HepG2 (cell line): ENCODE measurements at regions not wholly inside any gene's neighbourhood (a gene's known extent, or its start where the extent isn't known, plus 50 kb on each side); places are given as distances from the start of the nearest gene placed in this dataset.

Source experiments
- ATAC-seq: fragments of 200-7000 bp; cut with Tn5 transposase; 3 replicates; pipeline ENCODE4 v1.9.1; 2020; ENCODE audit warnings: mild to moderate bottlenecking, moderate library complexity
- BruUV-seq: library from RNA; stranded (reverse); fragments of 400-500 nt; replicated peaks from 2 replicates; lab custom pipeline; 2021; lab: Mats Ljungman, UMichigan
- CTCF ChIA-PET: fragments of 300-600 bp; formaldehyde crosslinking; extraction: SDS; loops from one replicate; lab custom pipeline; 2021; ENCODE audit warnings: low total read pairs, inconsistent platforms, low intra/inter-chr PET ratio; lab: Yijun Ruan, JAX
- POLR2A ChIA-PET: fragments of 350-600 bp; sonication (Branson Sonifier 250); formaldehyde crosslinking; loops from one replicate; lab custom pipeline; 2020; ENCODE audit warnings: antibody characterized with exemption, inconsistent platforms; lab: Yijun Ruan, JAX
- DNase-seq: peaks from one replicate; pipeline ENCODE4 v3.0.0-alpha.2; 2015; ENCODE audit warnings: low spot score
- FAIRE-seq: peaks from 3 replicates; lab custom pipeline; 2011; peaks lifted over from hg19 to GRCh38; lab: Jason Lieb, UNC
- H2AFZ ChIP-seq: one replicate; pipeline ENCODE4 v1.6.1; 2011; ENCODE audit warnings: low read length, inconsistent platforms
- H3K27ac ChIP-seq: fragments of 300-600 bp; 3 replicates; pipeline ENCODE4 v1.8.0; 2011; ENCODE audit warnings: mixed run types, mild to moderate bottlenecking, mixed read lengths, low read length, inconsistent platforms; ENCODE audit not compliant: insufficient read depth; ENCODE audit errors: extremely low read length
- H3K27me3 ChIP-seq, 2 experiments: fragments of 200-600 bp in 1 of 2; 2 replicates in 1 of 2; 3 replicates in 1 of 2; pipeline versions ENCODE4 v1.6.0 to v1.8.0; 2011; ENCODE audit warnings: low read length in 2 of 2, mild to moderate bottlenecking in 2 of 2, moderate library complexity in 2 of 2, inconsistent platforms in 1 of 2; ENCODE audit not compliant: insufficient read depth in 2 of 2, control insufficient read depth in 1 of 2
- H3K36me3 ChIP-seq, 2 experiments: fragments of 200-600 bp in 1 of 2; replicated peaks in 1 of 2; 2 replicates in 1 of 2; 3 replicates in 1 of 2; pipeline versions ENCODE4 v1.5.1 to v1.8.0; 2011; ENCODE audit warnings: low read length in 2 of 2, inconsistent platforms in 1 of 2; ENCODE audit not compliant: insufficient read depth in 2 of 2, control insufficient read depth in 1 of 2
- H3K4me1 ChIP-seq: 2 replicates; pipeline ENCODE4 v1.5.1; 2012; ENCODE audit warnings: low read length, inconsistent platforms; ENCODE audit not compliant: insufficient read depth
- H3K4me2 ChIP-seq: 2 replicates; pipeline ENCODE4 v1.6.0; 2011; ENCODE audit warnings: low read depth, low read length, inconsistent platforms
- H3K4me3 ChIP-seq, 3 experiments: fragments of 200-600 bp in 1 of 3; sonication (generic), shearing (Covaris generic) in 1 of 3; replicated peaks in 1 of 3; 2 replicates each; pipeline ENCODE4 v1.5.1; 2011 to 2016; ENCODE audit warnings: low read length in 3 of 3, inconsistent platforms in 2 of 3, low read depth in 2 of 3, mild to moderate bottlenecking in 2 of 3, control low read depth in 1 of 3, mixed read lengths in 1 of 3; ENCODE audit not compliant: insufficient read depth in 1 of 3
- H3K79me2 ChIP-seq: one replicate; pipeline ENCODE4 v1.6.1; 2011; ENCODE audit warnings: low read length, inconsistent platforms; ENCODE audit not compliant: insufficient read depth
- H3K9ac ChIP-seq: 2 replicates; pipeline ENCODE4 v1.6.0; 2011; ENCODE audit warnings: mild to moderate bottlenecking, low read depth, low read length, inconsistent platforms; ENCODE audit not compliant: insufficient read depth
- H3K9me3 ChIP-seq: 2 replicates; pipeline ENCODE4 v1.5.1; 2012; ENCODE audit warnings: mild to moderate bottlenecking, low read length
- H4K20me1 ChIP-seq: 2 replicates; pipeline ENCODE4 v1.6.0; 2011; ENCODE audit warnings: inconsistent platforms, mild to moderate bottlenecking, low read length, moderate library complexity; ENCODE audit not compliant: insufficient read depth
- CEBPB ChIP-seq: IDR thresholded peaks from 2 replicates; pipeline ENCODE4 v1.6.1; 2011; ENCODE audit warnings: low read depth, low read length, improper control_type of control experiment, borderline replicate concordance
- FOXO4 ChIP-seq: sonication (generic); formaldehyde crosslinking; conservative IDR thresholded peaks from 2 replicates; pipeline ENCODE4 v1.8.1; 2023; ENCODE audit warnings: missing genetic modification reagents
- PHF21A ChIP-seq: sonication (generic); formaldehyde crosslinking; IDR thresholded peaks from 2 replicates; pipeline ENCODE4 v1.5.0; 2020; ENCODE audit warnings: mild to moderate bottlenecking, missing genetic modification reagents
- SRSF9 ChIP-seq: fragments of 200-400 bp; formaldehyde crosslinking; IDR thresholded peaks from 2 replicates; pipeline ENCODE4 v1.6.1; 2018; ENCODE audit warnings: borderline replicate concordance, mild to moderate bottlenecking, low read depth, low read length; ENCODE audit not compliant: insufficient read depth, poor library complexity, severe bottlenecking
- ZBTB10 ChIP-seq: sonication (generic); formaldehyde crosslinking; IDR thresholded peaks from 2 replicates; pipeline ENCODE4 v1.4.0; 2020; ENCODE audit warnings: missing genetic modification reagents, borderline replicate concordance
- ZFAT ChIP-seq: sonication (generic); formaldehyde crosslinking; conservative IDR thresholded peaks from 2 replicates; pipeline ENCODE4 v1.8.1; 2023; ENCODE audit warnings: missing genetic modification reagents, inconsistent platforms
- ZNF263 ChIP-seq: sonication (generic); formaldehyde crosslinking; IDR thresholded peaks from 2 replicates; pipeline ENCODE4 v1.4.0; 2020; ENCODE audit warnings: missing genetic modification reagents
- WGBS: methylation state at CpG from one replicate; pipeline ENCODE4 v1.1.6; 2017; ENCODE audit warnings: low lambda C conversion rate; 5-methylcytosine and 5-hydroxymethylcytosine counted together
- in situ Hi-C: cut with HindIII; loops from 2 replicates; pipeline ENCODE4 v1.10.0; 2017; ENCODE audit warnings: low pct_unique_long_range_greater_than_20kb; ENCODE audit not compliant: extremely low pct_ligation_motif_present
- intact Hi-C: fragments of 100-400 bp; cut with micrococcal nuclease; formaldehyde crosslinking; loops from one replicate; pipeline ENCODE4 v1.10.0; 2022; ENCODE audit not compliant: unreplicated experiment

GRCh38 chr1:103170609-103171008 is 62.3 kb upstream of the COL11A1 start:
- Histone ChIP-seq H3K4me1 (no peaks in the 10 kb centered on the region), H3K4me3 (no peak overlapping the region), H3K36me3 (no peaks in the 10 kb centered on the region), H3K9ac (no peak overlapping the region), H3K27ac (no peak overlapping the region), H2AFZ (no peak overlapping the region), H3K27me3 (no peaks in the 10 kb centered on the region), H3K9me3 (no peaks in the 10 kb centered on the region; the same call in 1 of the 2 replicates), H4K20me1 (no peaks in the 10 kb centered on the region), H3K79me2 (no peaks in the 10 kb centered on the region), H3K4me2 (no peak overlapping the region)
- DNase-seq = no peak
- ChIA-PET CTCF (no interaction called here), POLR2A (no interaction called here)
- no peak for FAIRE-seq
- ATAC-seq = no peak
- intact Hi-C loops = no loop called here
- 53% methylated on average over 7 of the region's 7 CpGs for WGBS
- BruUV-seq = no TSS peak
- in situ Hi-C loops = no loop called here
- no peak for TF ChIP-seq ZNF263
- no peak for TF ChIP-seq ZBTB10 (CRISPR knock-in tag)
- TF ChIP-seq CEBPB = peak; percentile 73
- TF ChIP-seq PHF21A (CRISPR knock-in tag) = no peak
- TF ChIP-seq SRSF9 = no peak

DNA sequence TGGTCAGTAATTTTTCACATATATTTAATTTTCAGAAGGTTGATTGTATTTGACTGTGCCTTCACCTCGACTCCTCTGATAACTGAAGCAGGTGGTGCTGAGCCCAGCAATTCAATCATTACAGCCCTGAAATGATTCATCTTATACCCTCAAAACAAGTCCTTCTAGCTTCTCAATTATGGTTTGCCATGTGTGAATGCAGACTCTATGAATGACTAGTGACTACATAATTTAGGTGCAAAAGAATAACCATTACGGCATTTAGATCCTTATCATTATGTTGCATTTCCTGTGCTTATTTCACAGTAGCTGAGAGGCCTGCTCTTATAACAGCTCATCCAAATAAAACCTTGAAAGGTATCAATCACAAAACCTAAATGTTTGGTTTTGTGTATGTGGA is 54.0 kb upstream of the COL11A1 start:
- TF ChIP-seq ZFAT (CRISPR knock-in tag) (no peak), FOXO4 (no peak)
- TF ChIP-seq, all 625 proteins: peak for 0
- FAIRE-seq = no peak
- Histone ChIP-seq H3K4me1 (no peaks in the 10 kb centered on the region), H2AFZ (no peak overlapping the region), H3K27ac (no peak overlapping the region), H3K4me3 (no peak overlapping the region), H3K9ac (no peak overlapping the region), H3K36me3 (no peaks in the 10 kb centered on the region), H4K20me1 (no peaks in the 10 kb centered on the region), H3K4me2 (no peak overlapping the region), H3K27me3 (no peaks in the 10 kb centered on the region), H3K9me3 (no peaks in the 10 kb centered on the region), H3K79me2 (no peaks in the 10 kb centered on the region)
- ChIA-PET CTCF (no interaction called here), POLR2A (no interaction called here)
- ATAC-seq = no peak
- 5% methylated on average over 2 of the region's 2 CpGs for WGBS
- no TSS peak for BruUV-seq
- intact Hi-C loops = no loop called here
- no peak for DNase-seq
- in situ Hi-C loops = no loop called here
